ENCODE measurements at regions not wholly inside any gene's neighbourhood (a gene's known extent, or its start where the extent isn't known, plus 50 kb on each side); places are given as distances from the start of the nearest gene placed in this dataset.

DNA sequence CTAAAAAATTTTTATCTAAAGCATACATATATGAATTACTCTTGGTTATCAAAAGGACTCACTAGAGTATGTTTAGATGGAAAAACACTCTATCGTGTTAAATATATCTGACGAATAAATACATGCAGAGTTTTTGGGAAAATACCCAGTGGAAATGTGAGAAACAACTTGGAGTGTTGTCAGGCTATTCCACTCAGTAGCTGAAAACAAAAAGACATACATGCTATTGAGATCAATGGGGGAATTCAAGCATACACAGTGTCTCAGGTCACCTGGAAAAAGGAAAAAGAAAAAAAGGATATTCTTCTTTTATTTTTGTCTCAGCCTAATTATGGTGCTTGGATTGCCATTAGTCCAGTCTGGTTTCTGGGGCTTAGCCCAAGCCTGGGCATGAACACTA is 247.0 kb upstream of the LYPLAL1 start (continued):
- TF ChIP-seq NRF1 (IDR thresholded peaks at IDR 0.05; ENCODE audit: low read depth, low read length) = no peak
- no peak for TF ChIP-seq SP2 (IDR thresholded peaks at IDR 0.05; ENCODE audit: low read length)
- TF ChIP-seq EP300 (IDR thresholded peaks at IDR 0.05; ENCODE audit: borderline replicate concordance in 1 of 2, low read depth in 2 of 2, low read length in 2 of 2) = no peak
